ENCODE measurements at regions not wholly inside any gene's neighbourhood (a gene's known extent, or its start where the extent isn't known, plus 50 kb on each side); places are given as distances from the start of the nearest gene placed in this dataset.

GRCh38 chr5:27406020-27406419 lies 367.6 kb upstream of the CDH9 start:
- no peak for TF ChIP-seq CTCF (IDR thresholded peaks at IDR 0.05; ENCODE audit: insufficient read depth, low read length)

GRCh38 chr5:27403243-27403882 lies 365.0 kb upstream of the CDH9 start:
- peak overlapping the region; percentile 26 for H3K4me3 ChIP-seq (ENCODE audit: low read depth, low read length)
- peak; percentile 57 for DNase-seq (ENCODE audit: low read depth)

More at GRCh38 chr5:27406020-27406419, 367.6 kb upstream of the CDH9 start:
- H3K4me3 ChIP-seq (ENCODE audit: low read depth, low read length) = no peak overlapping the region
- no peak for DNase-seq (ENCODE audit: low read depth)

DNA sequence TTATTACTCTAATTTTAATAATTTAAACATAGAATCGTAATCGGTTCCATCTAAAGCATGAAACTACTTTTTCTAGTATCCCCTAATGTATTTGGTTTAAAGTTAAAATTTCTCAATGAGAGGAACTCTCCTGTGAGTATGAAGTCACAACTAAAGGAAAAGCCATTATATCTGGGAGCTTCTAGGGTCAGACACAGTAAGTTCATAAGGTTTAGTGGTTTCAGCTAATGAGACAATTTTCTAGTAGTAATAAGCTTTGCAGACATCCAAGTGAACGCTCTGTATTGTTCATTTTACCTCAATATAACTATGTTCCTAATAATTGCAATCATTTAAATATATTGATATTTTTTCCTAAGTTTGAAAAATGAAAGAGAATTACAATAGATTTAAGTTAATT lies 364.4 kb upstream of the CDH9 start:
- no peak overlapping the region for H3K4me3 ChIP-seq (ENCODE audit: low read depth, low read length)
- no peak for TF ChIP-seq CTCF (IDR thresholded peaks at IDR 0.05; ENCODE audit: insufficient read depth, low read length)
- DNase-seq (ENCODE audit: low read depth) = no peak

More at GRCh38 chr5:27403243-27403882, 365.0 kb upstream of the CDH9 start:
- TF ChIP-seq CTCF (IDR thresholded peaks at IDR 0.05; ENCODE audit: insufficient read depth, low read length) = no peak

DNA sequence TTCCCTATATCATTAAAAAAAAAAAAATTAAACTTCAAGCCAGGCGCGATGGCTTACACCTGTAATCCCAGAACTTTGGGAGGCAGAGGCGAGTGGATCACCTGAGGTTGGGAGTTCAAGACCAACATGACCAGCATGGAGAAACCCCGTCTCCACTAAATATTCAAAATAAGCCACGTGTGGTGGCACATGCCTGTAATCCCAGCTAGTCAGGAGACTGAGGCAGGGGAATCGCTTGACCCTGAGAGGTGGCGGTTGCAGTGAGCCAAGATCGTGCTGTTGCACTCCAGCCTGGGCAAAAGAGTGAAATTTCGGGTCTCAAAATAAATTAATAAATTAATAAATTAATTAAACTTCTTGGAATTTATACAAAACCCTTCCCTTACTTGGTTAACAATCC lies 358.6 kb upstream of the CDH9 start:
- H3K4me3 ChIP-seq (ENCODE audit: low read depth, low read length) = no peak overlapping the region
- no peak for TF ChIP-seq CTCF (IDR thresholded peaks at IDR 0.05; ENCODE audit: insufficient read depth, low read length)
- no peak for DNase-seq (ENCODE audit: low read depth)

- TF ChIP-seq CTCF (IDR thresholded peaks at IDR 0.05; ENCODE audit: insufficient read depth, low read length) = no peak
- H3K4me3 ChIP-seq (ENCODE audit: low read depth, low read length) = no peak overlapping the region
- DNase-seq (ENCODE audit: low read depth) = no peak
Measured at GRCh38 chr5:27392716-27393115, 354.3 kb upstream of the CDH9 start.

DNA sequence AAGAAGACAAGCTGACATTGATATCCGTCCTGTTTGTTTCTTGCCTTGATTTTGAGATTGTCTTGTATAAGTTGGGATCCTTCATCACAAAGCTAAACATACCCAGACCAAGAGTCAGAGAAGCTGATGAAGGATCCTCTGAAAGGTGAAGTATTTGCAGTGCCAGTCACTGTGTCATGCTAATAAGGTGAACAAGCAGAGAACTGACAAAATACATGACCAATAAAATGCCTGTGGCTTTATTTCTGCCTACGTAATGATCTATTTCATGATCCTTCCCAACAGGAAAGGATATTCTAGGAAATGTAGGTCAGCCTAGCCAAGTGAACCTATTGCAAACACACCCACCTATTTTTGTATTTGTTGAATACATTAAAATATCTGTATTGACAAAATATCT lies 351.3 kb upstream of the CDH9 start:
- no peak overlapping the region for H3K4me3 ChIP-seq (ENCODE audit: low read depth, low read length)
- DNase-seq (ENCODE audit: low read depth) = no peak
- no peak for TF ChIP-seq CTCF (IDR thresholded peaks at IDR 0.05; ENCODE audit: insufficient read depth, low read length)

- TF ChIP-seq CTCF (IDR thresholded peaks at IDR 0.05; ENCODE audit: insufficient read depth, low read length) = no peak
- no peak overlapping the region for H3K4me3 ChIP-seq (ENCODE audit: low read depth, low read length)
- no peak for DNase-seq (ENCODE audit: low read depth)
Measured at GRCh38 chr5:27388755-27389154, 350.4 kb upstream of the CDH9 start.
